ENCODE measurements at regions not wholly inside any gene's neighbourhood (a gene's known extent, or its start where the extent isn't known, plus 50 kb on each side); places are given as distances from the start of the nearest gene placed in this dataset.

DNA sequence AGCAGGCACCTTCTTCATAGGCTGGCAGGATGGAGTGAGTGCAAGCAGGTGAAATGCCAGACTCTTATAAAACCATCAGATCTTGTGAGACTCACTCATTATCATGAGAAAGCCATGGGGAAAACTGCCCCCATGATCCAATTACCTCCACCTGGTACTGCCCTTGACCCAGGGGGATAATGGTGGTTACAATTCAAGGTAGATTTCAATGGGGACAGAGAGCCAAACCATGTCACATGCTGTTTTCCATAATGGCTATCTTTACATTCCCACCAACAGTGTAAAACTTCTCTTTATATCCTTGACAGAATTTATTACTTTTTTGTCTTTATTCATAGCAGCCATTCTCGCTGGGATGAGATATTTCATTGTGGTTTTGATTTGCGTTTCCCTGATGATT lies 663.0 kb upstream of the AGA start:
- DNase-seq: no peak
- Histone ChIP-seq H3K4me1 (no peaks in the 10 kb centered on the region), H3K9me3 (peaks cover 0 to 11% (median 0%) of the 10 kb centered on the region in 8 donors), H3K27me3 (replicated peaks in 1 of 7) (no peaks in the 10 kb centered on the region), H3K27ac (no peak overlapping the region), H3K4me3 (no peak overlapping the region), H3K36me3 (no peaks in the 10 kb centered on the region)
- WGBS, 5 donors: 65 to 81% (median 70%) methylated on average over 2 of the region's 2 CpGs
- TF ChIP-seq POLR2AphosphoS5 (IDR thresholded peaks at IDR 0.05) (no peak), POLR2A (IDR thresholded peaks at IDR 0.05) (no peak)
- TF ChIP-seq, protein P1, sequence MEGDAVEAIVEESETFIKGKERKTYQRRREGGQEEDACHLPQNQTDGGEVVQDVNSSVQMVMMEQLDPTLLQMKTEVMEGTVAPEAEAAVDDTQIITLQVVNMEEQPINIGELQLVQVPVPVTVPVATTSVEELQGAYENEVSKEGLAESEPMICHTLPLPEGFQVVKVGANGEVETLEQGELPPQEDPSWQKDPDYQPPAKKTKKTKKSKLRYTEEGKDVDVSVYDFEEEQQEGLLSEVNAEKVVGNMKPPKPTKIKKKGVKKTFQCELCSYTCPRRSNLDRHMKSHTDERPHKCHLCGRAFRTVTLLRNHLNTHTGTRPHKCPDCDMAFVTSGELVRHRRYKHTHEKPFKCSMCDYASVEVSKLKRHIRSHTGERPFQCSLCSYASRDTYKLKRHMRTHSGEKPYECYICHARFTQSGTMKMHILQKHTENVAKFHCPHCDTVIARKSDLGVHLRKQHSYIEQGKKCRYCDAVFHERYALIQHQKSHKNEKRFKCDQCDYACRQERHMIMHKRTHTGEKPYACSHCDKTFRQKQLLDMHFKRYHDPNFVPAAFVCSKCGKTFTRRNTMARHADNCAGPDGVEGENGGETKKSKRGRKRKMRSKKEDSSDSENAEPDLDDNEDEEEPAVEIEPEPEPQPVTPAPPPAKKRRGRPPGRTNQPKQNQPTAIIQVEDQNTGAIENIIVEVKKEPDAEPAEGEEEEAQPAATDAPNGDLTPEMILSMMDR (IDR thresholded peaks at IDR 0.05 in 8 of 11, conservative IDR thresholded peaks at IDR 0.05 in 3 of 11): no peak
- intact Hi-C loops (cut with DNase I; ENCODE audit: low total_unique reads): no loop called here

GRCh38 chr4:178136736-178137345 lies 694.6 kb upstream of the AGA start:
- Histone ChIP-seq H3K9me3 (peaks cover 0 to 54% (median 28%) of the 10 kb centered on the region in 8 donors), H3K36me3 (no peaks in the 10 kb centered on the region), H3K4me3 (no peak overlapping the region), H3K4me1 (no peaks in the 10 kb centered on the region), H3K27ac (no peak overlapping the region), H3K27me3 (replicated peaks in 1 of 7) (no peaks in the 10 kb centered on the region)
- 88 to 95% (median 89%) methylated on average over 16 to 19 of the region's 19 CpGs for WGBS, 5 donors
- intact Hi-C loops (cut with DNase I; ENCODE audit: low total_unique reads): no loop called here
- TF ChIP-seq, protein P1 (IDR thresholded peaks at IDR 0.05 in 8 of 11, conservative IDR thresholded peaks at IDR 0.05 in 3 of 11): no peak
- no peak for TF ChIP-seq POLR2AphosphoS5 (IDR thresholded peaks at IDR 0.05)
- TF ChIP-seq POLR2A (IDR thresholded peaks at IDR 0.05): no peak
- no peak for DNase-seq

DNA sequence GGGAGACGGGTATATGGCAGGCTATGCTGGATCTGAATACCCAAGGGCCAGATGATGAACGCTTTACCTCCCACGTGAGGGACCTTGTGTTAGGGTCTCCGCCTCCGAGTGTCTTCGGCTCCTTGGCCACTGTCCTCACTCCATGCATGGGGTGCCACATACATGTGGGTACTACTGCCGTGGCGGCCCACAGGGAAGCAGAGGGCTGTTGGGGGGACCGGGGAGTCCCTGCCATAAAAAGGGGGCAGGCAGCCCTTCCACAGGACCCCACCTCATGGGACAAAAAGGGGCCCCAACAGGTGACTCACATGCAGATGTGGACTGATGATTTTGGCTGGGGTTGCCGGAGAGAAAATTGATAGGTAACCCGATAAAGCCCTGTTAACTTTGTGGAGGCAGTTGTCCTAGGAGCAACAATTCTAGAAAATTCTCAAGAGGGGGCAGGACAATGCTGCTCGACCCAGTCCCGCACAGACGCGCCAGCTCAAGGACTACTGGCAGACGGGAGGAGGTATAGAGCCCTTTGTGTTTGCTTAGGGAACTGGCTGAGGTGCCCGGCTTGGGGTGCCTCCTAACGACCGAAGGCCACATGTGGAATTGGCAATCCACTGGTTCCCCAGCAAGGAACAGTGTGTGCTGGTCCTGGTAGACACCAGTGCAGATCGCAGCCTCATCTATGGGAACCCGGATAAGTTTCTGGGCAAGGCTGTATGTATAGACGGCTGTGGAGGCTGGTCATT lies 695.7 kb upstream of the AGA start:
- peaks cover 0 to 64% (median 28%) of the 10 kb centered on the region in 8 donors for H3K9me3 ChIP-seq
- 91 to 95% (median 93%) methylated on average over 22 of the region's 22 CpGs for WGBS, 5 donors
- H3K27ac ChIP-seq: no peak overlapping the region
- no peaks in the 10 kb centered on the region for H3K27me3 ChIP-seq (replicated peaks in 1 of 7)
- H3K36me3 ChIP-seq: no peaks in the 10 kb centered on the region
- H3K4me1 ChIP-seq: no peaks in the 10 kb centered on the region
- H3K4me3 ChIP-seq: no peak overlapping the region
- TF ChIP-seq, protein P1 (IDR thresholded peaks at IDR 0.05 in 8 of 11, conservative IDR thresholded peaks at IDR 0.05 in 3 of 11): no peak
- TF ChIP-seq POLR2AphosphoS5 (IDR thresholded peaks at IDR 0.05) (no peak), POLR2A (IDR thresholded peaks at IDR 0.05) (no peak)
- DNase-seq: no peak
- intact Hi-C loops (cut with DNase I; ENCODE audit: low total_unique reads): no loop called here

GRCh38 chr4:178138491-178138890 lies 696.3 kb upstream of the AGA start:
- WGBS, 5 donors: 88 to 95% (median 93%) methylated on average over 13 of the region's 13 CpGs
- no peak for TF ChIP-seq POLR2A (IDR thresholded peaks at IDR 0.05)
- no peak for TF ChIP-seq POLR2AphosphoS5 (IDR thresholded peaks at IDR 0.05)
- TF ChIP-seq, protein P1 (IDR thresholded peaks at IDR 0.05 in 8 of 11, conservative IDR thresholded peaks at IDR 0.05 in 3 of 11): no peak
- Histone ChIP-seq H3K4me1 (no peaks in the 10 kb centered on the region), H3K4me3 (no peak overlapping the region), H3K27me3 (replicated peaks in 1 of 7) (no peaks in the 10 kb centered on the region), H3K36me3 (no peaks in the 10 kb centered on the region), H3K27ac (no peak overlapping the region), H3K9me3 (peaks cover 0 to 65% (median 28%) of the 10 kb centered on the region in 8 donors)
- intact Hi-C loops (cut with DNase I; ENCODE audit: low total_unique reads): no loop called here
- DNase-seq: no peak
